GM12874 (cell line): ENCODE measurements at regions not wholly inside any gene's neighbourhood (a gene's known extent, or its start where the extent isn't known, plus 50 kb on each side); places are given as distances from the start of the nearest gene placed in this dataset.

Experiments
- TF ChIP-seq, protein P1 (sequence below): IDR thresholded peaks from 2 replicates; pipeline ENCODE4 v1.5.1; 2011; ENCODE audit warnings: low read depth, mild to moderate bottlenecking, control low read depth, low read length, moderate library complexity; ENCODE audit not compliant: insufficient read depth

DNA sequence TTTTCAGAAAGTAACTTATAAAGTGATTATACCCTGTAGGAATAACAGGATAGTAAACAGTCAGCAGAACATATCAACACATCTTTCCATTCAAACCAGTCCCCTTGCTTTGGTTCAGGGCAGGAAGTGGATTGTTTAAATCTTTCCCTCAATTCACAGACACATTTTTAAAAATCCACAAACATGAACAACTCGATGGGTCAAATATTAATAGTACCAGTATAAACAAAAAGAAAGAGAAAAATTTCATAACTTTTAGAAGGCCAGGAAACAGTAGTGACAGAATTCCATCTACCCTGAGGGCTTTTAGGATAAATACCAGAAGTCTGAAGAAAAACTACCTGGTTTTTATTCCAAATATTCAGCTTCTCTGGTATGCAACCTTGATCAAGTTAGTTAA lies 1072.8 kb upstream of the PABPC4L start:
- TF ChIP-seq, protein P1, sequence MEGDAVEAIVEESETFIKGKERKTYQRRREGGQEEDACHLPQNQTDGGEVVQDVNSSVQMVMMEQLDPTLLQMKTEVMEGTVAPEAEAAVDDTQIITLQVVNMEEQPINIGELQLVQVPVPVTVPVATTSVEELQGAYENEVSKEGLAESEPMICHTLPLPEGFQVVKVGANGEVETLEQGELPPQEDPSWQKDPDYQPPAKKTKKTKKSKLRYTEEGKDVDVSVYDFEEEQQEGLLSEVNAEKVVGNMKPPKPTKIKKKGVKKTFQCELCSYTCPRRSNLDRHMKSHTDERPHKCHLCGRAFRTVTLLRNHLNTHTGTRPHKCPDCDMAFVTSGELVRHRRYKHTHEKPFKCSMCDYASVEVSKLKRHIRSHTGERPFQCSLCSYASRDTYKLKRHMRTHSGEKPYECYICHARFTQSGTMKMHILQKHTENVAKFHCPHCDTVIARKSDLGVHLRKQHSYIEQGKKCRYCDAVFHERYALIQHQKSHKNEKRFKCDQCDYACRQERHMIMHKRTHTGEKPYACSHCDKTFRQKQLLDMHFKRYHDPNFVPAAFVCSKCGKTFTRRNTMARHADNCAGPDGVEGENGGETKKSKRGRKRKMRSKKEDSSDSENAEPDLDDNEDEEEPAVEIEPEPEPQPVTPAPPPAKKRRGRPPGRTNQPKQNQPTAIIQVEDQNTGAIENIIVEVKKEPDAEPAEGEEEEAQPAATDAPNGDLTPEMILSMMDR = no peak

DNA sequence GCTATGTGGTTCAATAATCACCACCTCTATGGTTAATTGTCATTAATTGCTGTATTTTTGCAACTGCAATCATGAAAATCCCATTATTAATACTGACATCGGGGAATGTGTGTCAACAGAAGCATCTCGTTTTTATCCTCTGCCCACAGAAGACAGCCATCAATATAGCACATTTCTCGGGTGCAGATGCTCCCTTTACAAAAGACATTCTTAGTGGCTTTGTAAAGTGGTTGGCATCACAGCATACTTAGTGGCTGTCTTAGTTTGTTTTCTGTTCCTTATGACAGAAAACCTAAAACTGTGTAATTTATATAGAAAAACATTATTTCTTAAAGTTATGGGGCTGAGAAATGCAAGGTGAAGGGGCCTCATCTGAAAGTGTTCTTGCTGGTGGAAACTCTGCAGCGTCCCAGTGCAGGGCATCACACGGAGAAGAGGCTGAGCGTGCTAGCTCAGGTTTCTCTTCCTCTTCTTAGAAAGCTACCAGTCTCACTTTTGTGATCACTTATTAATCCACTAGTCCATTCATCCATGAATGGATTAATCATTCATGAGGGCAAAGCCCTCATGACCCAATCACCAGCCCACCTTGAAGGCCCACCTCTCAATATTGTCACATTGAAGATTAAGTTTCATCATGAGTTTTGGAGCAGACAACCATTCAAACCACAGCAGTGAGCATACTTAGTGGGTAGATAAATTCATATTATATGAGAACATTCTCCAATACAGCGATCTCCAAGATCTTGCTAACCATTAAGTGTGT lies 1067.7 kb upstream of the PABPC4L start:
- TF ChIP-seq, protein P1 = no peak

DNA sequence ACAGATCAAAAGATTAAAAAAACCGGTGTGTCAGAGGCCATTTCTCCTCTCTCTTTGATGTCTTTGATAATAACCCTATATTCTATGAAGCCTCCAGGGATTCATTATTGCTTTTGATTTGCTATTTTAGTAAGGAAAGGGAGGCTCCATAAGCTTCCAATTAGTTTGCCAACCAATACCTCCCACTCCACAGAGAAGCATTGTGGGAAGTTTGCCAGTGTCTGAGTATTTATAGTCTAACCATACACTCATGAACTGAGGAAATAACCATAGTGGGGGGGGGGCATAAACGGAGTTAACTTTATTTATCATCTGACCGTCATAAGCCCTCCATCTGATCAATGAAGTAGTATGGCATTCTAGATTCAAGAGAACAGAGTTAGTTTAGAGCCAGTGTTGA lies 1066.8 kb upstream of the PABPC4L start:
- TF ChIP-seq, protein P1 = no peak

DNA sequence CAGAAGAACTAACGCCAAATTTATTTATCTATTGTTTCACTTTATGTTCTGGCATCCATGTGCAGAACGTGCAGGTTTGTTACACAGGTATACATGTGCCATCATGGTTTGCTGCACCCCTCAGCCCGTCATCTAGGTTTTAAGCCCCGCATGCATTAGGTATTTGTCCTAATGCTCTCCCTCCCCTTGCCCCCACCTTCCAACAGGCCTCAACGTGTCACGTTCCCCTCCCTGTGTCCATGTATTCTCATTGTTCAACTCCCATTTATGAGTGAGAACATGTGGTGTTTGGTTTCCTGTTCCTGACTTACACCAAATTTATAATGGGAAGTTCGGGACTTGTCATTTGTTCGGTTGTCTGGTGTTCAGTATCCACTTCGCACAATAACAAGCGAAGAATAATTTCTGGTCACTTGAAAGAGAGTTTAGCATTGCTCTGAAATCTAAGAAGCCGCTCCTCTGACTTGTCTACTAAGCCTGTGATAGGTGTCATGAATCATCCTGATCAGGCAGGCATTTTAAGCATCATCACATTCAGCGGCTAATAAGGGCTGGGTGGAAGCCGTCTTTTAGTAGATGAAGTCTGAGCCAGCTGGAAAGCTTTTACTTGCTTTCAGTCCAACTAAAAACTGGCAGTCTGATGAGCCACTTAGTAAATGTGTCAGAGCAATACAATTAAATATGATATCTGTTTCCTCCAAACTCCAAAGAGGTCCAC lies 1065.7 kb upstream of the PABPC4L start:
- TF ChIP-seq, protein P1 = no peak

DNA sequence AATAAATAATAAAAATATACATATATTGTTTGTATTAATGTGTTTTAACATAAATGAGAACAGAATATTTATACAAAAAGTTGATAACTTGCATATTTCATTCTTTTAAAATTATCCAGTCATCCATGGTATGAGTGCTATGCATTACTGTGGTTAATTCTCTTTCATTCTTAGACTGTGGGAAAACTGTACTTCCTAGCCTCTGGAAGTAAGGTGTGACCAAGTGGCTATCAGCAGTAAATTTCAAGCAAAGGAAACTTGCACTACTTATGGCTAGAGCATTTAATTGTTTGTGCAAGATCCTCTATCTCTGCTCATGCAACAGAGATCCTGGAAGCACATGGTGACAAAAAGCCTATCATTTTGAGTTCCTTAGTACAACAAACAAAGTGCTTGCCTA lies 1054.5 kb upstream of the PABPC4L start:
- TF ChIP-seq, protein P1 = no peak

DNA sequence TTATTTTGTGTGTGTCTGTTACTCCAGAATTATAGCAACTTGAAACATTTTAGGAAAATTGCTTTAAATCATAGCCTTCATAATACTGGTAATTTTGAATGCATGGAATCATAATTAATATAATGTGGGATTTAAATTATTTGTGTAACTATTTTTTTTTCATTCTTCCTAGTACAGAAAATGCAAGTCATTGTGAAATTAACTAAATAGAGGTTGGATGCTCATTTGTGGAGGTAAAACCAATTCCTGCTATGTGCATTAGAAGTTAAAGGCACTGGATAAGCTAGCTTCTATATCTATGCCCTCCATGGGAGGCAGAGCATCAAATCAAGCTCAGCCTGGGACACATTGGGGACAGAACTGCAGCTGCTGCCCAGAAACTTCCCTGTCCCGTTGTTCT lies 1048.5 kb upstream of the PABPC4L start:
- TF ChIP-seq, protein P1 = no peak

DNA sequence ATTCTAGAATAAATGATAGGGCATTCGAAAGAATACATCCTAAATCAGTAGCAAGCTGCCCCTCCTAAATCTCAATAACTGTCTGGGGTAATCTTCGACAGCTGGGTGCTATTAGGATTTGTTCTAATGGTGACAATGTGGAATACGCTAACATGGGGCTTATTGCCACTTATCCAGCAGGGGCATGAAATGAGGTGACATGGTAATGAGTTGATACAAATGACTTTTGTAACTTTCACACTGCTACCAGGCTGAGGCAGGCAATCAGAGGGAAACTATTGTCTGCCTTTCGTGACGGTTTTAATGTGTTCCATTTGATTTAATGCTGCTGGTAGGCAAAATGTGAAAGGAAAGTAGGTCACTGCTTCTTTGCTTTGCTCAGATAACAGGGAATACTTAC lies 1047.4 kb upstream of the PABPC4L start:
- TF ChIP-seq, protein P1 = no peak
